A549 (cell line): ENCODE measurements at regions not wholly inside any gene's neighbourhood (a gene's known extent, or its start where the extent isn't known, plus 50 kb on each side); places are given as distances from the start of the nearest gene placed in this dataset.

ENCODE experiments used
- ATAC-seq, 2 experiments: fragments of 200-7000 bp in 1 of 2; fragments of >200 bp in 1 of 2; cut with Nextera tagmentation in 1 of 2; cut with Tn5 transposase in 1 of 2; 3 replicates each; pipeline versions ENCODE4 v1.8.0 to v1.9.1; 2018 to 2020; ENCODE audit warnings: mild to moderate bottlenecking in 1 of 2, moderate library complexity in 1 of 2
- CTCF ChIA-PET: fragments of 300-600 bp; sonication (Branson Sonifier 250); formaldehyde crosslinking; extraction: SDS; loops from one replicate; lab custom pipeline; 2021; ENCODE audit warnings: antibody characterized with exemption, inconsistent platforms; lab: Yijun Ruan, JAX
- POLR2A ChIA-PET: fragments of 350-600 bp; formaldehyde crosslinking; extraction: SDS; loops from one replicate; lab custom pipeline; 2021; ENCODE audit warnings: antibody characterized with exemption, inconsistent platforms; lab: Yijun Ruan, JAX
- DNase-seq, 2 experiments: peaks; one replicate each; pipeline versions ENCODE4 v3.0.0 to v3.0.0-alpha.2; 2011 to 2016; ENCODE audit warnings: low read depth in 1 of 2, low spot score in 1 of 2
- FAIRE-seq: peaks from 2 replicates; lab custom pipeline; 2011; peaks lifted over from hg19 to GRCh38; lab: Jason Lieb, UNC
- H3K27ac ChIP-seq, 2 experiments: fragments of >200 bp; sonication (Bioruptor Twin); formaldehyde crosslinking; 3 replicates each; pipeline ENCODE4 v1.5.1; 2016 to 2017
- H3K4me1 ChIP-seq: fragments of >200 bp; sonication (Bioruptor Twin); formaldehyde crosslinking; 3 replicates; pipeline ENCODE4 v1.6.1; 2016
- H3K4me2 ChIP-seq: fragments of >200 bp; sonication (Bioruptor Twin); formaldehyde crosslinking; 3 replicates; pipeline ENCODE4 v1.6.1; 2016
- H3K4me3 ChIP-seq: fragments of >200 bp; sonication (Bioruptor Twin); formaldehyde crosslinking; 3 replicates; pipeline ENCODE4 v1.5.1; 2016
- H3K9me3 ChIP-seq: fragments of >200 bp; sonication (Bioruptor Twin); formaldehyde crosslinking; 3 replicates; pipeline ENCODE4 v1.6.1; 2016
- ESRRA ChIP-seq: fragments of 150-350 bp; IDR thresholded peaks from 2 replicates; pipeline ENCODE4 v1.6.1; 2014; ENCODE audit warnings: mild to moderate bottlenecking, low read length, borderline replicate concordance
- FOSL2 ChIP-seq, 2 experiments: fragments of 450-650 bp in 1 of 2; fragments of >200 bp in 1 of 2; sonication (Bioruptor Twin) in 1 of 2; formaldehyde crosslinking; IDR thresholded peaks; 2 replicates each; pipeline versions ENCODE4 v1.5.0 to v1.6.1; 2016 to 2020; ENCODE audit warnings: mild to moderate bottlenecking in 1 of 2, moderate library complexity in 1 of 2
- FOXS1 ChIP-seq: fragments of 250-450 bp; sonication (Bioruptor Pico); IDR thresholded peaks from 2 replicates; pipeline ENCODE4 v1.5.0; 2020; ENCODE audit warnings: mild to moderate bottlenecking, moderate library complexity
- HOXA7 ChIP-seq: fragments of 250-450 bp; sonication (Bioruptor Pico); IDR thresholded peaks from 2 replicates; pipeline ENCODE4 v1.5.0; 2020; ENCODE audit warnings: mild to moderate bottlenecking, moderate library complexity
- JUNB ChIP-seq: fragments of >200 bp; sonication (Bioruptor Twin); formaldehyde crosslinking; IDR thresholded peaks from 2 replicates; pipeline ENCODE4 v1.6.1; 2016
- KDM5A ChIP-seq: fragments of 200-600 bp; sonication (generic); IDR thresholded peaks from 2 replicates; pipeline ENCODE4 v1.6.1; 2016; ENCODE audit warnings: antibody characterized with exemption, mild to moderate bottlenecking
- NPAS2 ChIP-seq: fragments of 250-450 bp; sonication (Bioruptor Pico); IDR thresholded peaks from 2 replicates; pipeline ENCODE4 v1.8.0; 2022; ENCODE audit warnings: mild to moderate bottlenecking, moderate library complexity, borderline replicate concordance
- PHF8 ChIP-seq: fragments of 200-600 bp; sonication (generic); IDR thresholded peaks from 2 replicates; pipeline ENCODE4 v1.6.1; 2016; ENCODE audit warnings: low read depth, mild to moderate bottlenecking, antibody characterized with exemption, moderate library complexity, borderline replicate concordance
- RAD21 ChIP-seq, 2 experiments: fragments of >200 bp in 1 of 2; sonication (Bioruptor Twin) in 1 of 2; formaldehyde crosslinking in 1 of 2; IDR thresholded peaks in 1 of 2; conservative IDR thresholded peaks in 1 of 2; 2 replicates in 1 of 2; 3 replicates in 1 of 2; pipeline ENCODE4 v1.6.1; 2012 to 2018; ENCODE audit warnings: inconsistent platforms in 1 of 2
- RARB ChIP-seq: fragments of 250-450 bp; sonication (Bioruptor Pico); IDR thresholded peaks from 2 replicates; pipeline ENCODE4 v1.8.0; 2021; ENCODE audit warnings: mild to moderate bottlenecking, moderate library complexity
- RCOR1 ChIP-seq: fragments of 150-350 bp; IDR thresholded peaks from 2 replicates; pipeline ENCODE4 v1.6.1; 2014; ENCODE audit warnings: antibody characterized with exemption, low read length, low read depth
- SMC3 ChIP-seq: fragments of >200 bp; sonication (Bioruptor Twin); formaldehyde crosslinking; IDR thresholded peaks from 3 replicates; pipeline ENCODE4 v1.6.1; 2018; ENCODE audit warnings: inconsistent platforms
- SREBF2 ChIP-seq: fragments of 450-650 bp; IDR thresholded peaks from 2 replicates; pipeline ENCODE4 v1.6.1; 2014; ENCODE audit warnings: mild to moderate bottlenecking, moderate library complexity
- WGBS: methylation state at CpG from one replicate; pipeline ENCODE4 v1.1.6; 2017; ENCODE audit errors: missing lambda C conversion rate; 5-methylcytosine and 5-hydroxymethylcytosine counted together
- TF ChIP-seq, protein P1 (sequence below): fragments of >200 bp; sonication (Bioruptor Twin); formaldehyde crosslinking; IDR thresholded peaks from 2 replicates; pipeline ENCODE4 v1.6.1; 2016
- TF ChIP-seq, protein P2 (sequence below): fragments of 250-450 bp; sonication (Bioruptor Pico); IDR thresholded peaks from 2 replicates; pipeline ENCODE4 v1.5.0; 2020; ENCODE audit warnings: low read depth, mild to moderate bottlenecking, moderate library complexity
- TF ChIP-seq, protein P3 (sequence below): fragments of >200 bp; sonication (Bioruptor Twin); formaldehyde crosslinking; IDR thresholded peaks from 3 replicates; pipeline ENCODE4 v1.6.1; 2016
- TF ChIP-seq, protein P4 (sequence below): fragments of >200 bp; sonication (Bioruptor Twin); formaldehyde crosslinking; IDR thresholded peaks from 3 replicates; pipeline ENCODE4 v1.5.1; 2016

DNA sequence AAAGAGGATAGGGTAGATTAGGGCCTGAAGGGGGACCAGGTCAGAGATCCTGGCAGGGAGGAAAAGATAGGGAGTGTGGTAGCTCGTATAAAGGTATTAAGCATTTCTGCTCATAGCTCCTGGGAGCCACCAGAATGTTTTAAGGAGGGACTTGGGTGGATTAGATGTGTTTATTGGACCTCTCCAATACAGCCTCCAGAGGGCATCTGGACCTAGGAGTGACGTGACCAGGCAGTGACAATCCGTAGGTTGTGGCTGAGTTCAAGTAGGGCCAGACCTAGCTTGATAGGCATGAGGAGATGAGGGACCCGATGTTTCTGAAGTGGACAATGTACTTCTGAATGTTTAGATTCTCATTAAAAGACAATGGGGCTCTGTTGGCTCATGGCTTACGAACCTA is 435.2 kb downstream of the MCTP2 start:
- no peak for FAIRE-seq
- WGBS = 0% methylated on average over 5 of the region's 5 CpGs
- TF ChIP-seq FOXS1 (CRISPR knock-in tag) = no peak
- no peak for TF ChIP-seq NPAS2 (CRISPR knock-in tag)
- no peak for TF ChIP-seq ESRRA
- TF ChIP-seq, protein P1, sequence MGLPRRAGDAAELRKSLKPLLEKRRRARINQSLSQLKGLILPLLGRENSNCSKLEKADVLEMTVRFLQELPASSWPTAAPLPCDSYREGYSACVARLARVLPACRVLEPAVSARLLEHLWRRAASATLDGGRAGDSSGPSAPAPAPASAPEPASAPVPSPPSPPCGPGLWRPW = no peak
- no peak for TF ChIP-seq JUNB
- TF ChIP-seq, protein P2, sequence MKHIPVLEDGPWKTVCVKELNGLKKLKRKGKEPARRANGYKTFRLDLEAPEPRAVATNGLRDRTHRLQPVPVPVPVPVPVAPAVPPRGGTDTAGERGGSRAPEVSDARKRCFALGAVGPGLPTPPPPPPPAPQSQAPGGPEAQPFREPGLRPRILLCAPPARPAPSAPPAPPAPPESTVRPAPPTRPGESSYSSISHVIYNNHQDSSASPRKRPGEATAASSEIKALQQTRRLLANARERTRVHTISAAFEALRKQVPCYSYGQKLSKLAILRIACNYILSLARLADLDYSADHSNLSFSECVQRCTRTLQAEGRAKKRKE = no peak
- no peak for TF ChIP-seq SREBF2
- TF ChIP-seq SMC3 = no peak
- TF ChIP-seq FOSL2 (IDR thresholded peaks at IDR 0.05) = no peak
- TF ChIP-seq FOSL2 (CRISPR knock-in tag; IDR thresholded peaks at IDR 0.05) = no peak
- Histone ChIP-seq H3K27ac (no peak overlapping the region), H3K9me3 (no peaks in the 10 kb centered on the region), H3K4me3 (no peak overlapping the region), H3K4me2 (no peak overlapping the region), H3K4me1 (no peaks in the 10 kb centered on the region)
- CTCF ChIA-PET = no interaction called here
- peak in 1 of 2 experiments; percentile 7 for DNase-seq
- POLR2A ChIA-PET = no interaction called here
- peak in 1 of 2 experiments; percentile 65; a peak in 3 of 6 replicates for ATAC-seq

DNA sequence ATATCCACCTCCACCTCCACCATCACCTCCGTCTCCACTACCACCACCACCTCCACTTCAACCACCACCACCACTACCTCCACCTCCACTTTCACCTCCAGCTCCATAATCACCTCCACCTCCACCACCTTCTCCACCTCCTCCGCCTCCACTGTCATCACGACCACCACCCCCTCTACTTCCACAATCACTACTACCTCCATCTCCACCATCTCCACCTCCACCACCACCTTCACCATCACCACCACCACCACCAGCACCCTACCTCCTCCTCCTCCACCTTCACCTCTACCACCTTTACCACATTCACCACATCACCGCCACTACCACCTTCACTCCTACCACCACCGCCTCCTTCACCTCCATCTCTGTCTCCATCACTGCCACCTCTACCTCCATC is 435.7 kb downstream of the MCTP2 start:
- CTCF ChIA-PET = no interaction called here
- no peak for DNase-seq
- FAIRE-seq = no peak
- no peaks in the 10 kb centered on the region for H3K4me1 ChIP-seq
- H3K4me3 ChIP-seq = no peak overlapping the region
- POLR2A ChIA-PET = no interaction called here
- H3K27ac ChIP-seq = no peak overlapping the region
- no peak overlapping the region for H3K4me2 ChIP-seq
- no peaks in the 10 kb centered on the region for H3K9me3 ChIP-seq
- ATAC-seq = no peak
- TF ChIP-seq HOXA7 (no peak), SMC3 (no peak), RARB (CRISPR knock-in tag) (no peak), KDM5A (no peak), RCOR1 (no peak)
- TF ChIP-seq, protein P3, sequence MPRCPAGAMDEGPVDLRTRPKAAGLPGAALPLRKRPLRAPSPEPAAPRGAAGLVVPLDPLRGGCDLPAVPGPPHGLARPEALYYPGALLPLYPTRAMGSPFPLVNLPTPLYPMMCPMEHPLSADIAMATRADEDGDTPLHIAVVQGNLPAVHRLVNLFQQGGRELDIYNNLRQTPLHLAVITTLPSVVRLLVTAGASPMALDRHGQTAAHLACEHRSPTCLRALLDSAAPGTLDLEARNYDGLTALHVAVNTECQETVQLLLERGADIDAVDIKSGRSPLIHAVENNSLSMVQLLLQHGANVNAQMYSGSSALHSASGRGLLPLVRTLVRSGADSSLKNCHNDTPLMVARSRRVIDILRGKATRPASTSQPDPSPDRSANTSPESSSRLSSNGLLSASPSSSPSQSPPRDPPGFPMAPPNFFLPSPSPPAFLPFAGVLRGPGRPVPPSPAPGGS = no peak
- WGBS = 21% methylated on average over 5 of the region's 5 CpGs

DNA sequence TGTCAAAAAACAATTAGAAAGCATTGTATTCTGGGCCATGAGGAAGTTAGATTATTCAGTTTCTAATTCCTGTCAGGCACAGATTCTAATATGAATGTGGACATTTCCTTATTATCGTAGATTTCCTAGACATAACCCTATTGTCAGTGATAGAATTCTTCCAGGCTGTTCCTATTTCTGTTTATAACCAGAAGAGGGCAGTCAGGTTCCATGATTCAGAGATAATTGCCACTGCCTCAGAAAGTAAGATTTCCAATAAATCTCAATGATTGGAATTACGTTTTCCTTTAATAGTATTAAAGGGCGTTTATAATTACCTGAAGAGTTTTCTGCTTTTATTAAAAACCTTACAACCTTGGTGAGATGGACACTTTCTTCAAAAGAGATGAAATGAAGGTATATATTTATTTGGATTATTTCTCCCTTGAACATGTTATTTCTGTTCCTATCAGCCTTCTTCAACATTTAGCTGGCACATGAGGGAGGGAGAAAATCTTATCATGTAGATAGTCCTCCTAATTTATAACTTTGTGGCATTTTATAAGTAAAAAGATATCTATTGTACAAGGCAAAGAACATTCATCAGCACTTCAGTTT is 439.2 kb downstream of the MCTP2 start:
- no peak overlapping the region for H3K4me2 ChIP-seq

More for the DNA sequence above, 439.2 kb downstream of the MCTP2 start:
- DNase-seq (peak; percentile 38 to 39), ATAC-seq (peak in 1 of 2 experiments; percentile 80; a peak in 3 of 6 replicates), FAIRE-seq (peak; percentile 61)
- Histone ChIP-seq H3K9me3 (no peaks in the 10 kb centered on the region), H3K27ac (no peak overlapping the region), H3K4me3 (no peak overlapping the region), H3K4me1 (no peaks in the 10 kb centered on the region)
- POLR2A ChIA-PET = no interaction called here
- TF ChIP-seq, protein P4, sequence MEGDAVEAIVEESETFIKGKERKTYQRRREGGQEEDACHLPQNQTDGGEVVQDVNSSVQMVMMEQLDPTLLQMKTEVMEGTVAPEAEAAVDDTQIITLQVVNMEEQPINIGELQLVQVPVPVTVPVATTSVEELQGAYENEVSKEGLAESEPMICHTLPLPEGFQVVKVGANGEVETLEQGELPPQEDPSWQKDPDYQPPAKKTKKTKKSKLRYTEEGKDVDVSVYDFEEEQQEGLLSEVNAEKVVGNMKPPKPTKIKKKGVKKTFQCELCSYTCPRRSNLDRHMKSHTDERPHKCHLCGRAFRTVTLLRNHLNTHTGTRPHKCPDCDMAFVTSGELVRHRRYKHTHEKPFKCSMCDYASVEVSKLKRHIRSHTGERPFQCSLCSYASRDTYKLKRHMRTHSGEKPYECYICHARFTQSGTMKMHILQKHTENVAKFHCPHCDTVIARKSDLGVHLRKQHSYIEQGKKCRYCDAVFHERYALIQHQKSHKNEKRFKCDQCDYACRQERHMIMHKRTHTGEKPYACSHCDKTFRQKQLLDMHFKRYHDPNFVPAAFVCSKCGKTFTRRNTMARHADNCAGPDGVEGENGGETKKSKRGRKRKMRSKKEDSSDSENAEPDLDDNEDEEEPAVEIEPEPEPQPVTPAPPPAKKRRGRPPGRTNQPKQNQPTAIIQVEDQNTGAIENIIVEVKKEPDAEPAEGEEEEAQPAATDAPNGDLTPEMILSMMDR = peak; percentile 87
- peak; percentile 86 to 89 for TF ChIP-seq RAD21 (conservative IDR thresholded peaks at IDR 0.05 in 1 of 2, IDR thresholded peaks at IDR 0.05 in 1 of 2)
- TF ChIP-seq PHF8 = no peak
- peak; percentile 75 for TF ChIP-seq SMC3
- WGBS = 5% methylated on average over 3 of the region's 3 CpGs
- CTCF ChIA-PET = interaction anchor here (0.7 to 2.6 kb wide), 20 partner anchors 9 to 1684 kb away, joined by 3 to 19 read pairs (median 3); no protein-coding TSS in a partner anchor
